Colon (tissue), 2 donors: ENCODE measurements at regions not wholly inside any gene's neighbourhood (a gene's known extent, or its start where the extent isn't known, plus 50 kb on each side); places are given as distances from the start of the nearest gene placed in this dataset.

Experiments
- FAIRE-seq: peaks from 2 replicates; lab custom pipeline; 2012; peaks lifted over from hg19 to GRCh38; lab: Jason Lieb, UNC
- donor health status: control.
- donor health status: control.

GRCh38 chr16:9525037-9525436, 433.6 kb downstream of the HAPSTR1 start:
- FAIRE-seq: no peak

- no peak for FAIRE-seq
Measured at GRCh38 chr16:9526791-9527190, 435.3 kb downstream of the HAPSTR1 start.

- no peak for FAIRE-seq
Measured at GRCh38 chr16:9527976-9528375, 436.5 kb downstream of the HAPSTR1 start.

GRCh38 chr16:9528511-9529079, 437.2 kb downstream of the HAPSTR1 start:
- FAIRE-seq: no peak

GRCh38 chr16:9533042-9533441, 441.6 kb downstream of the HAPSTR1 start:
- FAIRE-seq: no peak

- FAIRE-seq: no peak
Measured at GRCh38 chr16:9534759-9535158, 443.3 kb downstream of the HAPSTR1 start.

- FAIRE-seq: no peak
Measured at GRCh38 chr16:9536905-9537304, 445.5 kb downstream of the HAPSTR1 start.

GRCh38 chr16:9539346-9539745, 447.9 kb downstream of the HAPSTR1 start:
- no peak for FAIRE-seq

GRCh38 chr16:9541723-9542122, 450.3 kb downstream of the HAPSTR1 start:
- no peak for FAIRE-seq

GRCh38 chr16:9542165-9542755, 450.8 kb downstream of the HAPSTR1 start:
- no peak for FAIRE-seq

GRCh38 chr16:9545522-9546437, 454.3 kb downstream of the HAPSTR1 start:
- no peak for FAIRE-seq

- FAIRE-seq: no peak
Measured at GRCh38 chr16:9546438-9546786, 455.0 kb downstream of the HAPSTR1 start.

- no peak for FAIRE-seq
Measured at GRCh38 chr16:9549487-9549886, 458.0 kb downstream of the HAPSTR1 start.

GRCh38 chr16:9555051-9555450, 463.6 kb downstream of the HAPSTR1 start:
- FAIRE-seq: no peak

- no peak for FAIRE-seq
Measured at GRCh38 chr16:9556949-9557665, 465.7 kb downstream of the HAPSTR1 start.

GRCh38 chr16:9557713-9558112, 466.3 kb downstream of the HAPSTR1 start:
- FAIRE-seq: no peak

- FAIRE-seq: no peak
Measured at GRCh38 chr16:9566099-9566498, 474.7 kb downstream of the HAPSTR1 start.

- FAIRE-seq: no peak
Measured at GRCh38 chr16:9567666-9568065, 476.2 kb downstream of the HAPSTR1 start.

GRCh38 chr16:9568261-9568660, 476.8 kb downstream of the HAPSTR1 start:
- FAIRE-seq: no peak

GRCh38 chr16:9570521-9570920, 479.1 kb downstream of the HAPSTR1 start:
- no peak for FAIRE-seq

- FAIRE-seq: no peak
Measured at GRCh38 chr16:9578459-9578858, 487.0 kb downstream of the HAPSTR1 start.

- FAIRE-seq: no peak
Measured at GRCh38 chr16:9580025-9580424, 488.6 kb downstream of the HAPSTR1 start.

- FAIRE-seq: no peak
Measured at GRCh38 chr16:9593440-9593839, 502.0 kb downstream of the HAPSTR1 start.
